ENCODE measurements at regions not wholly inside any gene's neighbourhood (a gene's known extent, or its start where the extent isn't known, plus 50 kb on each side); places are given as distances from the start of the nearest gene placed in this dataset.

- TF ChIP-seq EZH2 (IDR thresholded peaks at IDR 0.05; ENCODE audit: insufficient read depth, poor library complexity, severe bottlenecking) (no peak), EZH2phosphoT487 (IDR thresholded peaks at IDR 0.05; ENCODE audit: insufficient read depth, low read depth) (no peak)
Measured at GRCh38 chr18:42640160-42640559, 475.3 kb downstream of the RIT2 start.
